GOT3 (cell line): ENCODE measurements at regions not wholly inside any gene's neighbourhood (a gene's known extent, or its start where the extent isn't known, plus 50 kb on each side); places are given as distances from the start of the nearest gene placed in this dataset.
"Not testable (repeated sequence)": the region's sequence is repeated elsewhere in the genome, so short reads cannot be mapped to it uniquely, and the experiment has no call there.

Source experiments
- DNase-seq: peaks from one replicate; lab custom pipeline; 2025; ENCODE audit warnings: mixed read lengths; lab: John Stamatoyannopoulos, UW

GRCh38 chr2:12543076-12543977, 173.4 kb upstream of the TRIB2 start:
- DNase-seq = no peak

GRCh38 chr2:12543978-12544558, 172.7 kb upstream of the TRIB2 start:
- DNase-seq = no peak

GRCh38 chr2:12547566-12548170, 169.1 kb upstream of the TRIB2 start:
- DNase-seq = no peak

GRCh38 chr2:12548906-12549305, 167.8 kb upstream of the TRIB2 start:
- no peak for DNase-seq

GRCh38 chr2:12549641-12550040, 167.1 kb upstream of the TRIB2 start:
- no peak for DNase-seq

GRCh38 chr2:12552092-12552491, 164.6 kb upstream of the TRIB2 start:
- DNase-seq = no peak

- DNase-seq = no peak
Observed at GRCh38 chr2:12554224-12555011, 162.3 kb upstream of the TRIB2 start.

- DNase-seq = no peak
Observed at GRCh38 chr2:12555012-12555645, 161.6 kb upstream of the TRIB2 start.

- no peak for DNase-seq
Observed at GRCh38 chr2:12556762-12557161, 160.0 kb upstream of the TRIB2 start.

- DNase-seq = no peak
Observed at GRCh38 chr2:12557688-12558087, 159.0 kb upstream of the TRIB2 start.

GRCh38 chr2:12558519-12558918, 158.2 kb upstream of the TRIB2 start:
- DNase-seq = no peak

- no peak for DNase-seq
Observed at GRCh38 chr2:12560618-12561017, 156.1 kb upstream of the TRIB2 start.

- no peak for DNase-seq
Observed at GRCh38 chr2:12567411-12567810, 149.3 kb upstream of the TRIB2 start.

GRCh38 chr2:12569510-12569909, 147.2 kb upstream of the TRIB2 start:
- DNase-seq = not testable (repeated sequence)

- not testable (repeated sequence) for DNase-seq
Observed at GRCh38 chr2:12569929-12570328, 146.8 kb upstream of the TRIB2 start.

- DNase-seq = no peak
Observed at GRCh38 chr2:12577091-12577490, 139.6 kb upstream of the TRIB2 start.

GRCh38 chr2:12577567-12578253, 139.0 kb upstream of the TRIB2 start:
- no peak for DNase-seq

- no peak for DNase-seq
Observed at GRCh38 chr2:12579018-12579417, 137.7 kb upstream of the TRIB2 start.

GRCh38 chr2:12584338-12584737, 132.4 kb upstream of the TRIB2 start:
- no peak for DNase-seq

- DNase-seq = no peak
Observed at GRCh38 chr2:12585784-12586183, 131.0 kb upstream of the TRIB2 start.

- DNase-seq = no peak
Observed at GRCh38 chr2:12587228-12587627, 129.5 kb upstream of the TRIB2 start.
